GM12878 (cell line): ENCODE measurements at regions not wholly inside any gene's neighbourhood (a gene's known extent, or its start where the extent isn't known, plus 50 kb on each side); places are given as distances from the start of the nearest gene placed in this dataset.

Experiments used
- CREB1 ChIP-seq: IDR thresholded peaks from 2 replicates; pipeline ENCODE4 v1.6.1; 2012; ENCODE audit warnings: low read depth, mild to moderate bottlenecking, inconsistent platforms
- DPF2 ChIP-seq: fragments of 450-650 bp; IDR thresholded peaks from 2 replicates; pipeline ENCODE4 v1.6.1; 2017; ENCODE audit warnings: mild to moderate bottlenecking
- E4F1 ChIP-seq: fragments of 450-650 bp; IDR thresholded peaks from 2 replicates; pipeline ENCODE4 v1.6.1; 2018; ENCODE audit warnings: borderline replicate concordance, mild to moderate bottlenecking; ENCODE audit not compliant: partially characterized antibody
- ELK1 ChIP-seq: IDR thresholded peaks from 2 replicates; pipeline ENCODE4 v1.6.1; 2012; ENCODE audit warnings: low read depth, low read length, improper control_type of control experiment
- ETV6 ChIP-seq, 2 experiments: fragments of 450-650 bp in 1 of 2; IDR thresholded peaks in 1 of 2; conservative IDR thresholded peaks in 1 of 2; 2 replicates each; pipeline ENCODE4 v1.6.1; 2014; ENCODE audit warnings: antibody characterized with exemption in 1 of 2, borderline replicate concordance in 1 of 2, low read depth in 1 of 2, mild to moderate bottlenecking in 1 of 2, moderate library complexity in 1 of 2
- PAX5 ChIP-seq: IDR thresholded peaks from 2 replicates; pipeline ENCODE4 v1.6.1; 2011; ENCODE audit warnings: low read depth, low read length, borderline replicate concordance
- PML ChIP-seq: IDR thresholded peaks from 2 replicates; pipeline ENCODE4 v1.6.1; 2012; ENCODE audit warnings: low read length, inconsistent platforms
- RBBP5 ChIP-seq: fragments of 200-600 bp; sonication (generic); conservative IDR thresholded peaks from 2 replicates; pipeline ENCODE4 v1.6.1; 2016
- SRF ChIP-seq, 2 experiments: IDR thresholded peaks; 2 replicates each; pipeline ENCODE4 v1.6.1; 2011; ENCODE audit warnings: low read depth in 2 of 2, low read length in 2 of 2, mild to moderate bottlenecking in 1 of 2, moderate library complexity in 1 of 2
- ZNF622 ChIP-seq: fragments of 450-650 bp; IDR thresholded peaks from 2 replicates; pipeline ENCODE4 v1.6.1; 2017; ENCODE audit warnings: mild to moderate bottlenecking, inconsistent platforms
- TF ChIP-seq, protein P1 (sequence below): fragments of 450-650 bp; conservative IDR thresholded peaks from 2 replicates; pipeline ENCODE4 v1.6.1; 2017; ENCODE audit warnings: mild to moderate bottlenecking, moderate library complexity

DNA sequence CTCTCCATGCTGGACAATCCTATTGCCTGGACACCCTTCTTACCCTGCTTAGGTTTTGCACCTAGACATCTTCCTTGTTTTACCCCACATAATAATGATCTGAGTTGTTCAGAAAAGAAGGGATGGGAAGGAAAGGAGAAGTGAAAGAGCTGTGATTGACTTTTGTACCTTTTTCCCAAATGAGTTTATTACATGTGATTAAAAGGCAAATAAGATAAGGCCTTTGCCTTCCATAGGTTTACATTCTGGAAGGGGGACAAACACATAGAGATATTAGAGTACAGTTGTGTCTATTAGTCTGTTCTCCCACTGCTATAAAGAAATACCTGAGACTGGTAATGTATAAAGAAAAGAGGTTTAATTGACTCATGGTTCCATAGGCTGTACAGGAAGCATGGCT is 67.1 kb upstream of the RIOK2 start (continued):
- TF ChIP-seq ETV6 (conservative IDR thresholded peaks at IDR 0.05 in 1 of 2, IDR thresholded peaks at IDR 0.05 in 1 of 2; ENCODE audit: borderline replicate concordance in 1 of 2, low read depth in 1 of 2) (no peak), SRF (IDR thresholded peaks at IDR 0.05; ENCODE audit: low read depth in 2 of 2, low read length in 2 of 2) (no peak), CREB1 (no peak), E4F1 (no peak), PML (no peak), DPF2 (no peak), ZNF622 (no peak), ELK1 (no peak), RBBP5 (no peak), PAX5 (no peak)
- TF ChIP-seq, protein P1, sequence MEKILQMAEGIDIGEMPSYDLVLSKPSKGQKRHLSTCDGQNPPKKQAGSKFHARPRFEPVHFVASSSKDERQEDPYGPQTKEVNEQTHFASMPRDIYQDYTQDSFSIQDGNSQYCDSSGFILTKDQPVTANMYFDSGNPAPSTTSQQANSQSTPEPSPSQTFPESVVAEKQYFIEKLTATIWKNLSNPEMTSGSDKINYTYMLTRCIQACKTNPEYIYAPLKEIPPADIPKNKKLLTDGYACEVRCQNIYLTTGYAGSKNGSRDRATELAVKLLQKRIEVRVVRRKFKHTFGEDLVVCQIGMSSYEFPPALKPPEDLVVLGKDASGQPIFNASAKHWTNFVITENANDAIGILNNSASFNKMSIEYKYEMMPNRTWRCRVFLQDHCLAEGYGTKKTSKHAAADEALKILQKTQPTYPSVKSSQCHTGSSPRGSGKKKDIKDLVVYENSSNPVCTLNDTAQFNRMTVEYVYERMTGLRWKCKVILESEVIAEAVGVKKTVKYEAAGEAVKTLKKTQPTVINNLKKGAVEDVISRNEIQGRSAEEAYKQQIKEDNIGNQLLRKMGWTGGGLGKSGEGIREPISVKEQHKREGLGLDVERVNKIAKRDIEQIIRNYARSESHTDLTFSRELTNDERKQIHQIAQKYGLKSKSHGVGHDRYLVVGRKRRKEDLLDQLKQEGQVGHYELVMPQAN, result no peak
